ENCODE measurements at regions not wholly inside any gene's neighbourhood (a gene's known extent, or its start where the extent isn't known, plus 50 kb on each side); places are given as distances from the start of the nearest gene placed in this dataset.
"Not testable (repeated sequence)": the region's sequence is repeated elsewhere in the genome, so short reads cannot be mapped to it uniquely, and the experiment has no call there.

GRCh38 chr1:37360011-37360410 is 114.4 kb upstream of the ZC3H12A start:
- DNase-seq = no peak
- peaks cover 53% of the 10 kb centered on the region for H3K27me3 ChIP-seq (ENCODE audit: insufficient read depth, low read depth, severe bottlenecking)
- H3K9me3 ChIP-seq (ENCODE audit: severe bottlenecking) = no peaks in the 10 kb centered on the region
- TF ChIP-seq, protein P1, sequence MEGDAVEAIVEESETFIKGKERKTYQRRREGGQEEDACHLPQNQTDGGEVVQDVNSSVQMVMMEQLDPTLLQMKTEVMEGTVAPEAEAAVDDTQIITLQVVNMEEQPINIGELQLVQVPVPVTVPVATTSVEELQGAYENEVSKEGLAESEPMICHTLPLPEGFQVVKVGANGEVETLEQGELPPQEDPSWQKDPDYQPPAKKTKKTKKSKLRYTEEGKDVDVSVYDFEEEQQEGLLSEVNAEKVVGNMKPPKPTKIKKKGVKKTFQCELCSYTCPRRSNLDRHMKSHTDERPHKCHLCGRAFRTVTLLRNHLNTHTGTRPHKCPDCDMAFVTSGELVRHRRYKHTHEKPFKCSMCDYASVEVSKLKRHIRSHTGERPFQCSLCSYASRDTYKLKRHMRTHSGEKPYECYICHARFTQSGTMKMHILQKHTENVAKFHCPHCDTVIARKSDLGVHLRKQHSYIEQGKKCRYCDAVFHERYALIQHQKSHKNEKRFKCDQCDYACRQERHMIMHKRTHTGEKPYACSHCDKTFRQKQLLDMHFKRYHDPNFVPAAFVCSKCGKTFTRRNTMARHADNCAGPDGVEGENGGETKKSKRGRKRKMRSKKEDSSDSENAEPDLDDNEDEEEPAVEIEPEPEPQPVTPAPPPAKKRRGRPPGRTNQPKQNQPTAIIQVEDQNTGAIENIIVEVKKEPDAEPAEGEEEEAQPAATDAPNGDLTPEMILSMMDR (IDR thresholded peaks at IDR 0.05; ENCODE audit: low read depth, low read length) = no peak
- H3K36me3 ChIP-seq = no peaks in the 10 kb centered on the region
- H3K27ac ChIP-seq = no peak overlapping the region
- no peak overlapping the region for H3K4me3 ChIP-seq (ENCODE audit: low read depth, low read length)

DNA sequence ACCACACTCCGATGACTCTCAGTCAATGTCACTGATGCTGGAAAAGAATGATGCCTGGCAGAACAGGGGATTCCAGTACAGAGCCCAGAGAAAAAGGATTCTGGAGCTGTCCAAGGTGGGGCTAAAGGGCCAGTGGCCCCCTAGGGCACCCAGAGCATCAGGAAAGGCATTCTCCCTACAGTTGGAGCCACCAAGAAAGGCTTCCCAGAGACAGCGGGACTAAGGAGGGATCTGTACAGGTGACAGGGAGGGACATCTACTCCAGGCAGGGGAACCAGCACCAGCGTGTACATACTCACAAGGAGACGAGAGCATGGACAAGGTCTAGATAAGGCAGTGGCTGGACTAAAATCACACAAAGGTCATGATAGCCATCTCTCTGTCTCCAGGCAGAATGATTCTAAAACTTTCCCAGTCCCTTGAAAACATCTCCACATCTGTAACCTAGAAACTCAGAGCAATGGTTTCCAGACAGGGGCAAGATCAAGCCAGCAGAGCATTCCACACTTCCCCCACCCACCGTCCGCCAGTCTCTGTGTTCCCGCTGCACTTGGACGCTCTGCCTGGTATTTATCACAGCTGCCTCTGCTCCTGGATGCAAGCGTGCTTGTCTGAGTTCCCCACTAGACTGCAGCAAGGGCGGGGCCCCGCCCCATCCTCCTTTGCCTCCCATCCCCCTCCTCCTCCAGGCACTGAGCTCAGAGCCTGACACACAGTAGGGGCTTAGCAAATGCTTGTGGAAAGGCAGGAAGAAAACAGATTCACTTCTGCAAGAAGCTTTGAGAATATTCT is 111.6 kb upstream of the ZC3H12A start:
- no peak overlapping the region for H3K27ac ChIP-seq
- no peaks in the 10 kb centered on the region for H3K36me3 ChIP-seq
- DNase-seq = no peak
- peaks cover 8% of the 10 kb centered on the region for H3K9me3 ChIP-seq (ENCODE audit: severe bottlenecking)
- TF ChIP-seq, protein P1 (IDR thresholded peaks at IDR 0.05; ENCODE audit: low read depth, low read length) = no peak
- peaks cover 65% of the 10 kb centered on the region for H3K27me3 ChIP-seq (ENCODE audit: insufficient read depth, low read depth, severe bottlenecking)
- no peak overlapping the region for H3K4me3 ChIP-seq (ENCODE audit: low read depth, low read length)

DNA sequence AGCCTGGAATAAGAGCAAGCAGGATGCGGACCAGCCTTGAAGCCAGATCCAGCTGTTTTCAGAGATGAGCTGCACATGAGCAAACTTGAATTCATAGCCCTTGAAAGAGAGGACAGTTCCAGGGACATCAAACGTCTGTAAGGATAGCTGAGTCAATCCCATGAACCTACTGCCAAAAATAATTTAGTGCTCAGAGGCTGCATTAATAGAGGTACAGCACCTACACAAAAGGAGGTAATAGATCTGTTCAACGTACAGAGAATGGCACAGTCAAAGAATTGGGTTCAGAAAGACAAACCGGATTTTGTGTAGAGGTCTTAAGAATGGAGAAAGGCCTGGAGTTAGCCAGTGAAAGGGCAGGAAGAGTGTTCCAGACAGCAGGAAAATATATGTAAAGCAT is 110.8 kb upstream of the ZC3H12A start:
- DNase-seq = no peak
- Histone ChIP-seq H3K27ac (no peak overlapping the region), H3K27me3 (ENCODE audit: insufficient read depth, low read depth, severe bottlenecking) (peaks cover 69% of the 10 kb centered on the region), H3K4me3 (ENCODE audit: low read depth, low read length) (no peak overlapping the region), H3K36me3 (no peaks in the 10 kb centered on the region), H3K9me3 (ENCODE audit: severe bottlenecking) (peaks cover 8% of the 10 kb centered on the region)
- TF ChIP-seq, protein P1 (IDR thresholded peaks at IDR 0.05; ENCODE audit: low read depth, low read length) = no peak

DNA sequence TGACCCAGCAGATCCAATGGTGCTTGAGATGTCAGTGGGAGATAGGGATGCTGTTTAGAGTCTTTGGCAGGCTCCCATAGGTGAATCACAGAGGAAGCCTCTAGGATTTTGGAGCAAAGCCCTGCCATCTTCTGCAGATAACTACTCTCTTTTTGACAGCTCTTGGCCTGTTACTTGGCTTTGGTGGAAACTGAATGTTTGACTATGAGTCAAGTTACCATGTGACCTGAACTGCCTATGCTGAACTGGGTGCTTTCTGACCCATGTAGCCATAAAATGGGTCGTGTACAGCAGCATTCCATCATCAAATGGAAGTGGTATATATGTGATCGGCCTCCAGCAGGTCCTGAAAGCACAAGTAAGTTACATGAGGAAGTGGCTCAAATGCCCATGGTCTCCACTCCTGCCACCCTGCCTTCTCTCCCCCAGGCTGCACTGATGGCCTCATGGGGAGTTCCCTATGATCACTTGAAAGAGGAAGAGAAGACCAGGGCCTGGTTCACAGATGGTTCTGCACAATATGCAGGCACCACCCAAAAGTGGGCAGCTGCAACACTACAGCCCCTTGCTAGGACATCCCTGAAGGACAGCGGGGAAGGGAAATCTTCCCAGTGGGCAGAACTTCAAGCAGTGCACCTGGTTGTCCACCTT is 105.6 kb upstream of the ZC3H12A start:
- not testable (repeated sequence) for H3K9me3 ChIP-seq (ENCODE audit: severe bottlenecking); H3K4me3 ChIP-seq (ENCODE audit: low read depth, low read length); DNase-seq; H3K36me3 ChIP-seq; H3K27ac ChIP-seq
- H3K27me3 ChIP-seq (ENCODE audit: insufficient read depth, low read depth, severe bottlenecking) = peaks cover 36% of the 10 kb centered on the region

DNA sequence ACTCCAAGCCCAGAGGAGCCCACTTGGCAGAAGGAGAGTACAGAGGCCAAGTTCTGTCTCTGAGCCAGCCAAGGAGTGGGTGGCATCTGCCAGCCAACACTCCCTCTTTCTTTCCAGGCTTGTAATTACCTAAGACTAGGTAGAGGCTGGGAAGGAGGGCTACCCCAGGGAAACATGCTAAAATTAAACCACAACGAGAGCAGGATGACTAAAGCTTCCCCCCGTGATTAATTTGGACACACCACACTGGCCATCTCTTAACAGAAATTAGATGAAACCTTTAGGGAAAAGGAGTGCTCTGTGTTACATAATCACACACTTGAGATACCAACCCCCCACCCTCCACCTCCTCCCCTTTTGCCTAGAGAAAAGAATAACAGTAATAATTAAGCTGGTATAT is 102.1 kb upstream of the ZC3H12A start:
- Histone ChIP-seq H3K4me3 (ENCODE audit: low read depth, low read length) (no peak overlapping the region), H3K27me3 (ENCODE audit: insufficient read depth, low read depth, severe bottlenecking) (peaks cover 13% of the 10 kb centered on the region), H3K36me3 (no peaks in the 10 kb centered on the region), H3K27ac (no peak overlapping the region), H3K9me3 (ENCODE audit: severe bottlenecking) (no peaks in the 10 kb centered on the region)
- DNase-seq = no peak
- TF ChIP-seq, protein P1 (IDR thresholded peaks at IDR 0.05; ENCODE audit: low read depth, low read length) = no peak

DNA sequence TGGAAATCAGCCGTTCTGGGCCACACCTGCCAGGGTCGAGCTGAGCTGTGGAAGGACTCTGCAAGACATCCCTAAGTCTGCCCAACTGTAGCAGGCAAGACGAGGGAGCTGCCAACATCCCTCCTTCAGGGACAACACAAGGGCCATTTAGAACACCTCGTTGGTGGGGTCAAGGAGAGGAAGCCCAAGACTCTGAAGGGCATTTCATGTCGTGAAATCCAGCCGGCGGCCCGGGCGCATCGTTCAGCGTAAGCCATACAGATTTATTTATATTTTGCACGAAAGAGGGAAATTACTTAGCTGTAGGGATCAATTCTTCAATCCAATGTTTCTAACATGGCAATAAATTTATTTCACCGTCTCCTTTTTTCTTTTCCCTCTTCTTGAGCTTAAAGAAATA is 101.7 kb upstream of the ZC3H12A start:
- no peaks in the 10 kb centered on the region for H3K36me3 ChIP-seq
- no peaks in the 10 kb centered on the region for H3K9me3 ChIP-seq (ENCODE audit: severe bottlenecking)
- TF ChIP-seq, protein P1 (IDR thresholded peaks at IDR 0.05; ENCODE audit: low read depth, low read length) = no peak
- DNase-seq = no peak
- peaks cover 13% of the 10 kb centered on the region for H3K27me3 ChIP-seq (ENCODE audit: insufficient read depth, low read depth, severe bottlenecking)
- no peak overlapping the region for H3K4me3 ChIP-seq (ENCODE audit: low read depth, low read length)
- H3K27ac ChIP-seq = no peak overlapping the region

Data from WERI-Rb-1 (cell line).